Ovary (tissue), 3 donors: ENCODE measurements at regions not wholly inside any gene's neighbourhood (a gene's known extent, or its start where the extent isn't known, plus 50 kb on each side); places are given as distances from the start of the nearest gene placed in this dataset.

Source experiments
- EP300 ChIP-seq: sonication (generic); formaldehyde crosslinking; IDR thresholded peaks from one replicate; pipeline ENCODE4 v1.6.1; 2017; ENCODE audit warnings: antibody characterized with exemption
- POLR2A ChIP-seq: fragments of 450-650 bp; IDR thresholded peaks from one replicate; pipeline ENCODE4 v1.6.1; 2017; ENCODE audit warnings: antibody characterized with exemption, mild to moderate bottlenecking, moderate library complexity
- TF ChIP-seq, protein P1 (sequence below), 3 donors: fragments of 450-650 bp in 2 of 3; fragments of 200-600 bp in 1 of 3; IDR thresholded peaks; one replicate each; pipeline versions ENCODE4 v1.5.1 to v1.8.0; 2016 to 2022; ENCODE audit warnings: antibody characterized with exemption in 3 of 3, mild to moderate bottlenecking in 1 of 3
- donor health status: DM: no; HTN: no; CAD: no.

DNA sequence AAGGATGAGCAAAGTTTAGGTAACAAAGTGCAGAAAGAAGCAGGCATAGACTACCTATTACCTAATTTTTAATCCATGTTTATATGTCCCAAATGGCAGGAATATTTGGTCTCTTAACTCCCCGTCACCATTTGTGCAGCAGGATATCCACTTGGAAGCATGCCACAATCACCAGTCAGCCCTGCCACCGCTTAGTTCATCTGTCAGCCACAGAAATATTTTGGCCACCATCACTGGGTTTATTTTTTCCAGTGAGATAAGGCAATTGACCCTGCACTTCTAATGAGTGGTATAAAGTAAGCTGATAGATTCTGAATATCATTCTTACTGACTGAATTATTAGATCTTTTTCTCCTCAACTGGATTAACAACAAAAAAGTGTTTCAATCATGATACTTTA lies 152.9 kb upstream of the SOX2 start:
- TF ChIP-seq POLR2A (no peak), EP300 (no peak)
- TF ChIP-seq, protein P1, sequence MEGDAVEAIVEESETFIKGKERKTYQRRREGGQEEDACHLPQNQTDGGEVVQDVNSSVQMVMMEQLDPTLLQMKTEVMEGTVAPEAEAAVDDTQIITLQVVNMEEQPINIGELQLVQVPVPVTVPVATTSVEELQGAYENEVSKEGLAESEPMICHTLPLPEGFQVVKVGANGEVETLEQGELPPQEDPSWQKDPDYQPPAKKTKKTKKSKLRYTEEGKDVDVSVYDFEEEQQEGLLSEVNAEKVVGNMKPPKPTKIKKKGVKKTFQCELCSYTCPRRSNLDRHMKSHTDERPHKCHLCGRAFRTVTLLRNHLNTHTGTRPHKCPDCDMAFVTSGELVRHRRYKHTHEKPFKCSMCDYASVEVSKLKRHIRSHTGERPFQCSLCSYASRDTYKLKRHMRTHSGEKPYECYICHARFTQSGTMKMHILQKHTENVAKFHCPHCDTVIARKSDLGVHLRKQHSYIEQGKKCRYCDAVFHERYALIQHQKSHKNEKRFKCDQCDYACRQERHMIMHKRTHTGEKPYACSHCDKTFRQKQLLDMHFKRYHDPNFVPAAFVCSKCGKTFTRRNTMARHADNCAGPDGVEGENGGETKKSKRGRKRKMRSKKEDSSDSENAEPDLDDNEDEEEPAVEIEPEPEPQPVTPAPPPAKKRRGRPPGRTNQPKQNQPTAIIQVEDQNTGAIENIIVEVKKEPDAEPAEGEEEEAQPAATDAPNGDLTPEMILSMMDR (IDR thresholded peaks at IDR 0.05): no peak
